ENCODE measurements at regions not wholly inside any gene's neighbourhood (a gene's known extent, or its start where the extent isn't known, plus 50 kb on each side); places are given as distances from the start of the nearest gene placed in this dataset.
"Not testable (repeated sequence)": the region's sequence is repeated elsewhere in the genome, so short reads cannot be mapped to it uniquely, and the experiment has no call there.

DNA sequence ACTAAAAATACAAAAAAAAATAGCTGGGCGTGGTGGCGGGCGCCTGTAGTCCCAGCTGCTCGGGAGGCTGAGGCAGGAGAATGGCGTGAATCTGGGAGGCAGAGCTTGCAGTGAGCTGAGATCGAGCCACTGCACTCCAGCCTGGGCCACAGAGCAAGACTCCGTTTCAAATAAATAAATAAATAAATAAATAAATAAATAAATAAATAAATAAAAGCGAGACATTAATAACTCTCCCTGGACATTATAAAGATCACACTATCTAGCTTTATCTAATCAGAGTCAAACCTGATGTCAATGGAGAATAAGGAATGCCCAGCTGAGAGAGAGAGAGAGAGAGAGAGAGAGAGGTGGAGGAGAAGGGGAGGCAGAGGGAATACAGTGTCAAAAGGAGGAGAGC, 476.2 kb downstream of the FBXO15 start:
- DNase-seq, result not testable (repeated sequence)

DNA sequence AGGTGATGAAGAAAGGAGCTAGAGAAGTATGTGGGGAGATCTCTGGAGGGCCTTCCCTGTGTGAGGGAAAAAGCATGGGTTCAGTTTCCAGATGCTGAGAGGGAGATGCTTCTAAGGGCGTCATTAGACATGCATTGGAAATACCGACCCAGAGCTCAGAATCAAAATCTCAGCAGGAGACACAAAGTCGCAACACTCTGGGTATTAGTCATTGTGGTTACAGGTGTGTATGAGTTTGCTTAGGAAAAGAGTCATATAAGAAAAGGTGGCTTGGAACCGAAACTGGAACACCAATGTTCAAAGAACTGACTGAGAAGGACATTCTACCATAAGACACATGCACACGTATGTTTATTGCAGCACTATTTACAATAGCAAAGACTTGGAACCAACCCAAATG, 477.1 kb downstream of the FBXO15 start:
- no peak for DNase-seq

DNA sequence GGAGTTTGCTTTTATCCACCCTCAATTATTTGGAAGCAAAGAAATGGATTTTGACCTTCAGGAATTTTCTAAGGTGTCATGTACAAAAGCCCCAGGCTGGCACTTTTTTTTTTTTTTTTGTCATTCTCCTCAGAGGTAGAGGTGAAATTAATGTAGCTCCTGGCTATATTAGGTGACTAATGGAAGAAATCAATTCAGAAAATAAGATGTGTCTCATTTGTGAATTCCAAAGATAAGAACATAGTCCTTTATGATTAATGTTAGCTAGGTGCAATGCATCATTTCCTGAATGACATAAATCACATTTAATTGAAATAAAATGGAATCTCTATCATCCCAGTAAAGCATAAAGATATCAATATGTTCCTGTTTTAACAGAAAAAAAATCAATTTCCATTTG, 477.6 kb downstream of the FBXO15 start:
- DNase-seq, result no peak

GRCh38 chr18:73669297-73669696, 478.3 kb downstream of the FBXO15 start:
- DNase-seq, result no peak

GRCh38 chr18:73668051-73668450, 479.6 kb downstream of the FBXO15 start:
- DNase-seq, result no peak

- no peak for DNase-seq
Observed at GRCh38 chr18:73666772-73667171, 480.9 kb downstream of the FBXO15 start.

DNA sequence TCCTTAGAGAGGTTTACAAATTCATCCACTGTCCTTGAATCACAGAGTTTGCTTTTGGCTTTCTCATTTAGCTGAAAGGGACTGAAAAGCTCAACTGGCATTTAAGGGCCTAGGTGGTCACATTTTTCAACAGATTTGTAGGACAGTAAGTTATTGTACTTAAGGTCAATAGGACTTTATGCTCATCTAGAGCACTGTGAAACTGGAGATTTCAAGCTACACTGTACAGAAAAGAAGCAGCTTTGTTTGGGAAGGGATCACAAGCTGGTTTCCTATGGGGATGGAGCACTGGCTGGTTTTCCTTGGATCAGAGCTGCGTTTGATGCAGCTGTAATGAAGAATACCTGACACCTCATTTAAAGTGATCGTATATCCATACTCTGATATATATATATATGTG, 482.7 kb downstream of the FBXO15 start:
- no peak for DNase-seq

GRCh38 chr18:73663581-73663980, 484.1 kb downstream of the FBXO15 start:
- no peak for DNase-seq

- no peak for DNase-seq
Observed at GRCh38 chr18:73662421-73662820, 485.2 kb downstream of the FBXO15 start.

GRCh38 chr18:73660931-73661856, 486.4 kb downstream of the FBXO15 start:
- DNase-seq, result no peak

DNA sequence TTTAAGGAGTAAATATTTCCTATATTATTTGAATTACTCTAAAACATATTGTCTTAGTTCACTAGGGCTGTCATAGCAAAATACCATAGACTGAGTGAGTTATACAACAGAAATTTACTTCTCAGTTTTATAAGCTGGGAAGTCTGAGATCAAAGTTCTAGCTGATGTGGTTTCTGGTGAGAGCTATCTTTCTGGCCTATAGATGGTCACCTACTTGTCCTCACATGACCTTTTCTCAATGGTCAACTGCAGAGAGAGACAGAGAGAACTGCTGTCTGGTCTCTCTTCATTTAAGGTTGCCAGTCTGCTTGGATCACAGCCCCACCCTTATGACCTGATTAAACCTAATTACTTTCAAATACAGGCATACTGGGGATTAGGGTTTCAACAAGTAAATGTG, 490.9 kb downstream of the FBXO15 start:
- DNase-seq, result no peak

GRCh38 chr18:73653827-73654226, 493.8 kb downstream of the FBXO15 start:
- no peak for DNase-seq

DNA sequence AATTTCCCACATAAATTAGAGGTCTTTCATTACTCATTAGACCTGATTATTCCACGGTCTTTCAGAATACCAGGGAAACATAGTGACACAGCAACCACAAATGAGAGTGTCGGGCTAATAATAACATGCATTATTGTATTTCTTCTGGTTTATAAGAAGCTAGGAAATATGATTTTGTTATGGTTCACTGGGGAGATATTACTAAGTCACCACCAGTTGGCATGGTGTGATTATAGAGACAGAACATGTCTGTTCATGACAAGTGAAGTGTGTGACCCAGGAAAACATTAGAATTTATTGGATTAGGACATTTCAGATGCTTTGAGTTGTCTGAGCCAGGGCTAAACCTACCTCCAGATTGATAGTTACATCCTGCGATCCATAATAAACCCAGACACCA, 494.4 kb downstream of the FBXO15 start:
- DNase-seq, result no peak

- no peak for DNase-seq
Observed at GRCh38 chr18:73647391-73647790, 500.2 kb downstream of the FBXO15 start.

DNA sequence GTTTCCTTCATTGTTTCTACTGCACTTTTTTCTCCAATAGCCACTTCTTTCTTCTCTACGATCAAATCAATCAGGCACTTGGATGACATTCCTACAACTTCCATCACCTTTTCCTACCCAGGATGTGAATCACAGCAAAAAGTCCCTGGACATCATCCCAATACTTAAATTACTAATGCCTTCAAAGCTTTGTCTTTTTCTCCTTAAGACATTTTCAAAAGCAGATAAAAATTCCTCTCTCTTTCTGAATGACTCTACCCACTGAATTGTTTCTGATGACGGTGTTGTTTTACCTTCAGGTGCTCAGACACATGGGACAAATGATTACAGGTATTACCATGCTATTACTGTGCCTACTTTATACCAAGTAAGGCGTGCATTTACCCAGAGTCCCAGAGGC, 500.9 kb downstream of the FBXO15 start:
- no peak for DNase-seq

GRCh38 chr18:73646196-73646595, 501.4 kb downstream of the FBXO15 start:
- no peak for DNase-seq

DNA sequence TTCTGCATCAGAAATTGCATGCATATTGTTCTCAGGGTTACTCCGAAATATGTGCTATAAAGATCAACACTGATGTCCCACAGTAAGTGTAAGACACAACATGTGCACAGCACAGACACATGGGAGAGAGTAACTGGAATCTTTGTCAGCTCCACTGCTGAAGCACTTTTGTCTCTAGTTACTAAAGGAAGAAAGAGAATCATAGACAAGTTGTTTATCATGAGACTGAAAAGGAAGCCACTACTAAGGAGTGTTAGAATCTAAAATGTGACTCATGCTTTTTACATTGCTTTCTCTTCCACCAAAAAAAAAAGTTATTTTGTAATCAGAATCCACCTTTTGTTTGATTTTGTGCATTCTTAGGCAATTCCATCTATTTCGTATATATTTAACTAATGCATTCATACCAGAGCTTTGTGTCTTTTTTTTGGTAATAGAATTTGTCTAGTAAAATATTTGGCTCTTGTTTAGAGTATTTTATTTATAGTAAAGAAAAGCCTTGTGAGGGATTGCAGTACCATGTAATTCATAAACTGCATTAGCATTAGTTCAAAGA, 502.4 kb downstream of the FBXO15 start:
- DNase-seq, result no peak

DNA sequence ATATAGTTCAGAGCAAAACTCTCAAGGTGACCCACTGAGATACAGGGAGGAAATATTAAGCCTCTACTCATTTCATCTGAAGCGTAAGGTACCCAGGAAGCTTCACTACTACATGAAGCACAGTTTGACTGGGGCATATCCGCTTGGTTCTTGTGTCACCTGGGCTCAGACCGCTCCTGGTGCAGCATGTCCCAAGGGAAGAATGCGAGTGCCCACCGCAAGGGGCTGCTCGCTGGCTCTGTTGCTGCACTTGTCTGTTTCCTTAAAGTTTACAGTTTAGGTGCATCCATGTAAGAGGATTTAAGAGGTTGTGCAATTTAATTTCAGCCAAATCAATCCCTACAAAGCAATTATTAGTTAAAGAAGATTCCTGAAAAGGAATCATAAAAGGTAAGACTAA, 507.8 kb downstream of the FBXO15 start:
- no peak for DNase-seq

DNA sequence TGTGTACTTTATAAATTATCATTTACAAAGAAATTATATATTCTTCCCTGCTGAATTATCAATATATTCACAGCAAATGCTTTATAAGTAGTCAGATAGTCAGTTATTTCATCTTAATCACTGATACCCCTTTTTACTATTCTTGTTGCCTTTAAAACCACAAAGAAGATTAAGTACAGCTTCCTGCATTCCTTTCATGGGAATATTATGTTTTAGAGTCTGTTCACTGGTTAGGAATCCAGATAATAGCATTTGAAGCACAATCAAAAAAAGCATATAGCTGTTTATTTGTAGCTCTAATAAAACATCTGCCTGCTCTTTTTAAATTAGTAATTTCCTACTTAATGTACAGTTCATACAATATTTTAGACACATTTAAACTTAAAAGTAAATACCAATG, 508.9 kb downstream of the FBXO15 start:
- DNase-seq, result no peak

- no peak for DNase-seq
Observed at GRCh38 chr18:73636355-73636754, 511.3 kb downstream of the FBXO15 start.

DNA sequence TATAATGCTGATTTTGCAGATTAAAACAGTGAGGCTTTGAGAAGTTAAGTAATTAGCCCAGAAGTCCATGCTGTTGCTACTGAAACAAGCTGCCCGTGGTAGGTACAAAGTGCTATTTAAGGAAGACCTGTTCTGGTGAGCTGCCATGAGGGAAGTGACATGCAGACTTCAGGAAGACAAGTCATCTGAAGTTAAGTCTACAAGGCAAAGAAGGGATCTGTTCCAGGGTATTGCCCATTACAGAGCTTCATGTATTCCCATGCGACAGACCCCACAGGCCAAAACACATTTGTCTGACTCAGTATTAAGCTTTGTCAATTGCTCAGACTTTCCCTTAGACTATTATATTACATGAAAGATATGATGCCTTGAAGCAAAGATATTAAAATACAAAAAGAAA, 520.8 kb downstream of the FBXO15 start:
- no peak for DNase-seq

GRCh38 chr18:73626221-73626620, 521.4 kb downstream of the FBXO15 start:
- no peak for DNase-seq

- DNase-seq, result no peak
Observed at GRCh38 chr18:73621091-73621490, 526.5 kb downstream of the FBXO15 start.

DNA sequence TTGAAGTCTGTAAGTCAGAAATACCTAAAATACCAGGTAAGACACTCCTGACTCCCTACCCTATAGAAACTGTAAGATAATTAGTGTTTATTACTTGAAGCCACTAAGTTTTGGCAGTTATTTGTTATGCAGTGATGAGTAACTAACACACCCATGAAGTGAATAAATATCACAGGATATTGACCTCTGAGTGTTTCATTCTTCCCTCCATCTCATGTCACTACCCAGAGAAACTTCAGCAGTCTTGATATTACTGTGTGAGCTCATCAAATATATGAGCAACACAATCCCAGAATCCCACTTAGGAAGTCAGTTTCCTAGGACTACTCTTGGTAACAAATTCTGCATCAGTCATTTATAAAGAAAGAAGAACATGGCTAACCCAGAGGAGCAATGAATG, 529.7 kb downstream of the FBXO15 start:
- no peak for DNase-seq

- no peak for DNase-seq
Observed at GRCh38 chr18:73615506-73615905, 532.1 kb downstream of the FBXO15 start.
